ENCODE measurements at regions not wholly inside any gene's neighbourhood (a gene's known extent, or its start where the extent isn't known, plus 50 kb on each side); places are given as distances from the start of the nearest gene placed in this dataset.

DNA sequence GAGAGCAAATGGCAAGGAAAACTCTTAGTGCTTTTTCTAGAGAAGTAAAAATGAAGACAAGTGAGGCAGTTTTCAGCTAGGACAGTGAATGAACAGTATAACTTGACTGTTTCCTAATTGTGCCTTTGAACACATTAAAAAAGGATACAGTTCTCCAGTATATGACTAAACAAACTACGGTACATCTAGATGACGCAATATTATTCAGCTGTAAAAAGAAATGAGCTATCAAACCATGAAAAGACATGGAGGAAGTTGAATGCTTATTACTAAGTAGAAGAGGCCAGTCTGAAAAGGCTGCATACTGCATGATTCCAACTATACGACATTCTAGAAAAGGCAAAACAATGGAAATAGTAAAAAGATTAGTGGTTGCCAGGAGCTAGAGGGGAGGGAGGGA lies 206.3 kb downstream of the SIPA1L2 start:
- TF ChIP-seq CTCF (conservative IDR thresholded peaks at IDR 0.05; ENCODE audit: low read depth, low read length) = no peak
- TF ChIP-seq, protein P1, sequence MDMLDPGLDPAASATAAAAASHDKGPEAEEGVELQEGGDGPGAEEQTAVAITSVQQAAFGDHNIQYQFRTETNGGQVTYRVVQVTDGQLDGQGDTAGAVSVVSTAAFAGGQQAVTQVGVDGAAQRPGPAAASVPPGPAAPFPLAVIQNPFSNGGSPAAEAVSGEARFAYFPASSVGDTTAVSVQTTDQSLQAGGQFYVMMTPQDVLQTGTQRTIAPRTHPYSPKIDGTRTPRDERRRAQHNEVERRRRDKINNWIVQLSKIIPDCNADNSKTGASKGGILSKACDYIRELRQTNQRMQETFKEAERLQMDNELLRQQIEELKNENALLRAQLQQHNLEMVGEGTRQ (IDR thresholded peaks at IDR 0.05; ENCODE audit: low read depth, low read length) = no peak
- TF ChIP-seq POLR2A (IDR thresholded peaks at IDR 0.05; ENCODE audit: low read depth, low read length) = no peak
- TF ChIP-seq, protein P2, sequence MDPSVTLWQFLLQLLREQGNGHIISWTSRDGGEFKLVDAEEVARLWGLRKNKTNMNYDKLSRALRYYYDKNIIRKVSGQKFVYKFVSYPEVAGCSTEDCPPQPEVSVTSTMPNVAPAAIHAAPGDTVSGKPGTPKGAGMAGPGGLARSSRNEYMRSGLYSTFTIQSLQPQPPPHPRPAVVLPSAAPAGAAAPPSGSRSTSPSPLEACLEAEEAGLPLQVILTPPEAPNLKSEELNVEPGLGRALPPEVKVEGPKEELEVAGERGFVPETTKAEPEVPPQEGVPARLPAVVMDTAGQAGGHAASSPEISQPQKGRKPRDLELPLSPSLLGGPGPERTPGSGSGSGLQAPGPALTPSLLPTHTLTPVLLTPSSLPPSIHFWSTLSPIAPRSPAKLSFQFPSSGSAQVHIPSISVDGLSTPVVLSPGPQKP (IDR thresholded peaks at IDR 0.05; ENCODE audit: borderline replicate concordance, low read depth, low read length) = no peak

All from IMR-90 (cell line).